ENCODE measurements at regions not wholly inside any gene's neighbourhood (a gene's known extent, or its start where the extent isn't known, plus 50 kb on each side); places are given as distances from the start of the nearest gene placed in this dataset.

DNA sequence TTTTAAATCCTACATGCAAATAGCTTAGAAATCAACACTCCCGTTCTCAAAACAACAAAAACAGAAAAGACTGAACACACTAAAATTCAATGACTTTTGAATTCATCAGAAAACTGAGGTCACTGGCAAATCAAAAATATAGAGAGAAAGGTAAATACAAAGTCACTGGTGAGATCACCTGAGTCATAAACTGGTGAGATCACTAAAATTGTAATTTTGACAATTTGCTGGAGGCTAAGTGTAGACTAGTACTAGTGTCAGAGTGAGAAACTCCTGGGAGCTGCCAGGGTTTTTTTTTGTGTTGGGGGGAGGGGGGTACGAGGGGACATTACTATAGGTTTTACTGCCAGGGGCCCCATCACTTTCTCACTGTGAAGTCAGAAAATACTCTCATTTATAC lies 1876.0 kb upstream of the CELF4 start:
- DNase-seq (ENCODE audit: low read depth), result no peak

GRCh38 chr18:39435996-39436395 lies 1870.4 kb upstream of the CELF4 start:
- no peak for DNase-seq (ENCODE audit: low read depth)

- no peak for DNase-seq (ENCODE audit: low read depth)
Measured at GRCh38 chr18:39435209-39435608, 1869.6 kb upstream of the CELF4 start.

GRCh38 chr18:39434223-39434920 lies 1868.8 kb upstream of the CELF4 start:
- no peak for DNase-seq (ENCODE audit: low read depth)

DNA sequence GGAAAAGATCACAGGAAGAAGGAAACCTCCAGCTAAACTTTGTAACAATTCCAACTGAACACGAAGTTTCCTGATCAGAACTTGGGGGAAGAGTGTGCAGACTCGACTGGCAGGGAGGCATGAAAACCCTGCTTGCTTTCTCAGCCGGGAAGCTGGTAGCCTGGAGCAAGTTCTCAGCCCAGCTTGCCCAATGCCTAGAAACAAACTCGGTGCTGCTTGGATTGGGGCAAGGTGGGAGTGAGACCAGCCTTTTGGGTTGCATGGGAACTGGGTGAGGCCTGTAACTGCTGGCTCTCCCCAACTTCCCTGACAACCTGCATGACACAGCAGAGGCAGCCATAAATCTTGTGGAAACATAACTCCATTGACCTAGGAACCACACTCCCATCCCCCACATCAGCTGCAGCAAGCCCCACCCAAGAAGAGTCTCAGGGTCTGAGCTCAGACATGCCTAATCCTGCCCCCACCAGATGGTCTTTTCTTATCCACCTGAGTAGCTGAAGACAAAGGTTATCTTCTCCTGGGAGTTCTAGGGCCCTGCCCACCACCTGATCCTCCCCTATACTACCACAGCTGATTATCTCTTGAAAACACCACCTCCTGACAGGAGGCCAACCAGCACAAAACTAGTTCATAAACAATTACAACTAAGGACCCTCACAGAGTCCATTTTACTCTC lies 1859.7 kb upstream of the CELF4 start:
- no peak for DNase-seq (ENCODE audit: low read depth)

- no peak for DNase-seq (ENCODE audit: low read depth)
Measured at GRCh38 chr18:39424261-39424660, 1858.7 kb upstream of the CELF4 start.

GRCh38 chr18:39421276-39421675 lies 1855.7 kb upstream of the CELF4 start:
- DNase-seq (ENCODE audit: low read depth), result no peak

GRCh38 chr18:39419315-39419714 lies 1853.7 kb upstream of the CELF4 start:
- DNase-seq (ENCODE audit: low read depth), result no peak

- no peak for DNase-seq (ENCODE audit: low read depth)
Measured at GRCh38 chr18:39415471-39415870, 1849.9 kb upstream of the CELF4 start.

- DNase-seq (ENCODE audit: low read depth), result no peak
Measured at GRCh38 chr18:39414009-39414700, 1848.6 kb upstream of the CELF4 start.

- no peak for DNase-seq (ENCODE audit: low read depth)
Measured at GRCh38 chr18:39406941-39407340, 1841.3 kb upstream of the CELF4 start.

- no peak for DNase-seq (ENCODE audit: low read depth)
Measured at GRCh38 chr18:39403121-39403520, 1837.5 kb upstream of the CELF4 start.

DNA sequence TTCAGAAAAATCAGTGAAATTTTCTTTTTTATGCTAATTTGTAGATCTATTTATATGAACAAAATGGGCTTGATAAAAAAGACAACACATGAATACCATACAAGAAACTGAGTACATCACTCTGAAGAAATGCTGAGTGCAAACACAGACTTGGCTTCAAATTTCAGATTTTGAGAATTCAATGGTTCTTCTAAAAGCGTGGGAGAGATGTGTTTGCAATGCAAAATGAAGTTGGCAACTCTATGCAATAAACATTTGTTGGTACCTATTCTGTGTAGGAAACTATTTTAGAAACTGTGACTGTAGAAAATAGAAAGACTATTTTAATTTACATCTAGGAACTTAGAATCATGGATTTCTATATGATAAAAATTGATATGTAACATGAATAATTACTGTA lies 1834.1 kb upstream of the CELF4 start:
- no peak for DNase-seq (ENCODE audit: low read depth)

DNA sequence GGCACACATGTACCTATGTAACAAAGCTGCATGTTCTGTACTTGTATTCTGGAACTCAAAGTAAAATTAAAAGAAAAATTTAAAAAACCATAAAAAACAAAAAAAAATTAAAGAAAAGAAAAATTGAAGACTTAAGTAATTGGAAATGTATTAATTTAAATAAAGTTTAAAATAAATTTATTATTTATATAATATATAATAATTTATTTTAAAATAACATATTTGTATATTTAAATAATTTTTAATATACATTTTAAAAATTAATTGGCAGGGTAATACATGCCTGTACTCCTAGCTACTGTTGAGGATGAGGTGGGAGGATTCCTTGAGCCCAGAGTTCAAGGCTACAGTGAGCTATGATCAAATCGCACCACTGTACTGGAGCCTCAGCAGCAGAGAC lies 1830.6 kb upstream of the CELF4 start:
- DNase-seq (ENCODE audit: low read depth), result no peak

DNA sequence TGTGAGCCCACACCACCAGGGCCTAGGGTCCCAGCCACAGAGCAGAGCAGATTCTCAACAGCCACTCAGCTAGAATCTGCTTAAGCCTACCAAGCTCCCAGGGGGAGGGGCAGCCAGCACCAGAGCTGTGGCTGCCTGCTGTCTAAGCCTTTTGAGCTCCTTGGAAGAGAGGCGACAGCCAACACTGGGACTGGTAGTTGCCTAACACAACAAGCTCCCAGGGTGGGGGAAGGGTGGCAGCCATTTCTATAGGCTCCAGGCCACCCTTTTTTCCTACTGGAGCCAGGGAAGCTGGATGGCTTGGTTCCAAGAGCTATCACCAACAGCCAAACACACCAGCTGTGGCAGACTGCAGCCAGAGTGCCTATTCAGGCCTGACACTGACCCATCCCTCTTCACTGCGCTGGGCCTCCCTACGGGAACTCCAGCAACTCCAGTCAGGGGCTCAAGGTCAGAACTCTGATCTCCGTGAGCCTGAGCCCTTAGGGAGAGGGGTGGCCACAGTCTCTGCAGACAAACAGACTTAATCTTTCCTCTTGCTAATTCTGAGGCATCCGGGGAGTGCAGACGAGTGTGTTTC lies 1824.3 kb upstream of the CELF4 start:
- DNase-seq (ENCODE audit: low read depth), result no peak

DNA sequence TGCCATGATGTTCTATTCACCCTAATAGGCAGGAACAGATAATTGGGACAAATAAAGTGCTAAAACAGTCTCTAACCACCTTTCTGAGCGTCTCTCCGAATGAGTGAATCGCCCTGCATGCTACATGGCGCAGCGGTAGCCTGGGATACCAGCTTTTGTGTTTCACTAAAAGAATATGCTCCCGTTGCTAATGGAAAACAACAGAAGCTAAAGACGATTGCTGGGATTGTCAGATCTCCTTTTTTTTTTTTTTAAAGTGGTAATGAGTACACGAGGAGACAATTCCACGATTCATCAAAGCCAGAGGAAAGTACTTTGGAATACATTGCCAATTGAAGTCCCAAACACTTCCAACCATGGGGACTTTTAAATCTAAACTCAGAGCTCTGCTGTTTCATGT lies 1815.3 kb upstream of the CELF4 start:
- DNase-seq (ENCODE audit: low read depth), result no peak

DNA sequence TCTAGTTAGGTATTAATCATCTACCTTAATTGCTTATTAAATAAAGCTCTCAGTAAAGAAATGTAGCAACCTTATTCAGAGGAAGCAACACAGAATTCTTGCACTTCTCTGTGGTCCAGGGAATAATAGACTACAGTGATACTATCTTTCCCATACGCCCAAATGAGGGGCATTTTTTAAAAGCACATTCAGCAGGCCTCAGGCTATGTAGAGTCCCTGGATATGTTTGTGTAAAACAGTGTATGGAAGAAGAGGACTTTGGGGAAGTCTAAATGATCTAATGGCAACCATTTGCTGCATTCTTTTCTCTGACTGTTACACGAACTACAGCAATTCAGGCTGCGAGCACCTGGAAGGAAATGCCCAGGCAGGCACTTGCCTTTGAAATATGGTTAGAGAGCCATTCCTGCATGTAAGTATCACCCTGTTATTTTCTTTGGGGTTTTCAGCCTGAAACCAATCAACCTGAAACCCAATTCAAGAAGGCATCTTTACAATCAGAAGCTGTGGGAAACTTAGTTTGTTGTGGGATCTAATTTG lies 1814.7 kb upstream of the CELF4 start:
- DNase-seq (ENCODE audit: low read depth), result no peak

DNA sequence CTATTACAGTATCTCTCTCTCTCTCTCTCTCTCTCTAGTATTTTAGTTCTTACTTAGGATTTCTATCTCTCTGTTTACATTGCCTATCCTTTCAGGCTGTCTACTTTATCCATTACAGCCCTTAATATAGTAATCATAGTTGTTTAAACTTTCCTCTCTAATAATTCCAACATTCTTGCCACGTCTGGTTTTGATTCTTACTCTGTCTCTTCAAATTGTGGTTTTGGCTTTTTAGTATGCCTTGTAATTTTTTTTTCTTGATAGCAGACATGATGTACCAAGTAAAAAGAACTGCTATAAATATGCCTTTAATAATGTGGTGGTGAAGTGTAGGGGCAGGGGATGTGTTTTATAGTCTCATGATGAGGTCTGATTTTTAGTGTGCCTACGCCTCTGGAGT lies 1809.5 kb upstream of the CELF4 start:
- no peak for DNase-seq (ENCODE audit: low read depth)

DNA sequence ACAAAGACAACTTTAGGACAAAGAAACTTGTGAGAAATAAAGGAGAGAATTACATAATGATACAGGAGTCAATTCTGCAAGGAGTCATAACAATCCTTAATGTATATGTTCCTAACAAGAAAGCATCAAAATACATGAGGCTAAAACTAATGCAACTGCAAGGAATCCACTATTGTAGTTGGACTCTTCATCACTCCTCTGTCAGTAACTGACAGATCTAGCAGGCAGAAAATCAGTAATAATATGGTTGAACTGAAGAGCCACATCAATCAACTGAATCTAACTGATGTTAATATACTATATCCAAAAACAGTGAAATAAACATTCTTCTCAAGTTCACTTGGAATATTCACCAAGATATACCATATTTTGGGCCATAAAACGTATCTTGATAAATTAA lies 1806.4 kb upstream of the CELF4 start:
- DNase-seq (ENCODE audit: low read depth), result no peak

- no peak for DNase-seq (ENCODE audit: low read depth)
Measured at GRCh38 chr18:39366656-39367055, 1801.1 kb upstream of the CELF4 start.

GRCh38 chr18:39365836-39366485 lies 1800.4 kb upstream of the CELF4 start:
- no peak for DNase-seq (ENCODE audit: low read depth)

DNA sequence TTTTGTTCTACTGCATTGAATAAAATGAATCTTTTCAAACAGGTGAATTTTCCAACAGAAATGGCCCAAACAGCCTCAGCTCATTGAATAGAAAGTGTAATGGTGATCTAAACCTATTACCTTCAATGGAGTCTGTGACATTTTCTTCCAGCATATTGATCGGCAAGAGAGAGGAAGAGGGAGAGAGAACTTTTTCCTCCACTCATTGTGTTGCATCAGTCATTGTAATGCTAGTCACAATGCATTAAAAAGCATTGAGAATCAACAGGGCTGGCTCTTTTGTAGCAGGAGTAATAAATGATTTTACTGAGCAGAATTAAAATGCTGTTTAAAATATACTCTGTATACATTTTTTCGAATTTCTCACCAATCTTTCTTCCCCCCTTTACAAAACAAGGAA lies 1794.5 kb upstream of the CELF4 start:
- no peak for DNase-seq (ENCODE audit: low read depth)
